GM12873 (cell line): ENCODE measurements at regions not wholly inside any gene's neighbourhood (a gene's known extent, or its start where the extent isn't known, plus 50 kb on each side); places are given as distances from the start of the nearest gene placed in this dataset.

Source experiments
- TF ChIP-seq, protein P1 (sequence below): IDR thresholded peaks from 2 replicates; pipeline ENCODE4 v1.5.1; 2012; ENCODE audit warnings: low read depth, mild to moderate bottlenecking, moderate library complexity, low read length, control low read depth; ENCODE audit not compliant: insufficient read depth; ENCODE audit errors: missing control alignments

GRCh38 chr6:126662966-126663365 lies 323.1 kb downstream of the CENPW start:
- TF ChIP-seq, protein P1, sequence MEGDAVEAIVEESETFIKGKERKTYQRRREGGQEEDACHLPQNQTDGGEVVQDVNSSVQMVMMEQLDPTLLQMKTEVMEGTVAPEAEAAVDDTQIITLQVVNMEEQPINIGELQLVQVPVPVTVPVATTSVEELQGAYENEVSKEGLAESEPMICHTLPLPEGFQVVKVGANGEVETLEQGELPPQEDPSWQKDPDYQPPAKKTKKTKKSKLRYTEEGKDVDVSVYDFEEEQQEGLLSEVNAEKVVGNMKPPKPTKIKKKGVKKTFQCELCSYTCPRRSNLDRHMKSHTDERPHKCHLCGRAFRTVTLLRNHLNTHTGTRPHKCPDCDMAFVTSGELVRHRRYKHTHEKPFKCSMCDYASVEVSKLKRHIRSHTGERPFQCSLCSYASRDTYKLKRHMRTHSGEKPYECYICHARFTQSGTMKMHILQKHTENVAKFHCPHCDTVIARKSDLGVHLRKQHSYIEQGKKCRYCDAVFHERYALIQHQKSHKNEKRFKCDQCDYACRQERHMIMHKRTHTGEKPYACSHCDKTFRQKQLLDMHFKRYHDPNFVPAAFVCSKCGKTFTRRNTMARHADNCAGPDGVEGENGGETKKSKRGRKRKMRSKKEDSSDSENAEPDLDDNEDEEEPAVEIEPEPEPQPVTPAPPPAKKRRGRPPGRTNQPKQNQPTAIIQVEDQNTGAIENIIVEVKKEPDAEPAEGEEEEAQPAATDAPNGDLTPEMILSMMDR: no peak

GRCh38 chr6:126664271-126664670 lies 324.4 kb downstream of the CENPW start:
- TF ChIP-seq, protein P1: no peak

- TF ChIP-seq, protein P1: no peak
Observed at GRCh38 chr6:126665551-126665950, 325.6 kb downstream of the CENPW start.

DNA sequence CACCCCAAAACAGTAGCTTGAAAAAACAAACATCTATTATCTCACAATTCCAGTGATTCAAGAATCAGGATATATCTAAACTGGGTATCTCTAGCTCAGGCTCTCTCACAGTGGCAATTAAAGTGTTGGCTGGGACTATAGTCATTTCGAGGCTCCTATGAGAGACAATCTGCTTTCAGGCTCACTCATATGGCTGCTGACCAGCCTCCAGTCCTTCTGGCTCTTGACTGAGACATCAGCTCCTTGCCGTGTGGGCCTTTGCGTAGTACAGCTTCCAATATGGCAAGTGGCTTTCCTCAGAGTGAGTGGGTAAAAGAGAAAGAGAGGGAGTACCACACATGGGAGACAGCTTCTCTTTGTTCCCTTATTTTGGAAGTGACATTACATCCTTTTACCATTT lies 327.2 kb downstream of the CENPW start:
- TF ChIP-seq, protein P1: no peak

GRCh38 chr6:126667728-126668127 lies 327.8 kb downstream of the CENPW start:
- TF ChIP-seq, protein P1: no peak

DNA sequence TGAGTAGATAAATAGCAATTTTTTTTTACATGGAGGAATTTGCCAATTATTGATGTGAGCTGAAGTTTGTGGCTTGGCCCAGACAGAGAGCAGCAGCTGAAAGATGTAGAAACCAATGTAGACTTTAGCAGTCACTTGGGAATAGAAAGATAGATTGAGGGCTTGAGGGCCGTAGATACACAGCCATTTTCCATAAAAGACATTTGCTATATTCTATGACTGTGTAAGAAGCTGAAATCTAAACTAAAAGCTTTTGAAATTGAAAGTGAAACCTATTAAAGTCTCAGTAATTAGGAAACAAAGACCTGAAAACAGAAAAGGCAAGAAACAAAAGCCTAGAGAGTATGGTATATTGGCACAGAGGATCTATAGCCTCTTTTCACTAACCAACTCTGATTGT lies 332.7 kb downstream of the CENPW start:
- TF ChIP-seq, protein P1: no peak

DNA sequence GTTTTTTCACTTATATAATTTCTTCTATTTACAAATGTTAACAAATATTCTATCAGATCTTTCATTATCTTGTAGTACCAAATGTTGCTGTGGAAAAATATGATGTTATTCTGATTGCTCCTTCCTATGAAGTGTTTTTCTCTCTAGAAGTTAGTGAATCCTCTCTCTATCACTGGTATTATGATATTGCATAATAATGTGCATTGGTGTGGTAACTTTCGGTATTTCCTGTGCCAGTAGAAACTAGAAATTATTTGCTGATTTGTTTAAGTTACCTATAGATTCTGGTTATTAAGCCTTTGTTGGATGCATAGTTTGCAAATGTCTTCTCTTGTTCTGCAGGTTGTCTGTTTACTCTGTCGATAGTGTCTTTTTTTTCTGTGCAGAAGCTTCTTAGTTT lies 342.5 kb downstream of the CENPW start:
- TF ChIP-seq, protein P1: no peak
